ENCODE measurements at regions not wholly inside any gene's neighbourhood (a gene's known extent, or its start where the extent isn't known, plus 50 kb on each side); places are given as distances from the start of the nearest gene placed in this dataset.

- H3K36me3 ChIP-seq: no peaks in the 10 kb centered on the region
- no peak overlapping the region for H3K27ac ChIP-seq
- TF ChIP-seq CTCF (IDR thresholded peaks at IDR 0.05): no peak
- TF ChIP-seq POLR2AphosphoS5 (IDR thresholded peaks at IDR 0.05; ENCODE audit: insufficient read depth in 1 of 2, low read depth in 1 of 2): no peak
- TF ChIP-seq POLR2A (IDR thresholded peaks at IDR 0.05): no peak
- DNase-seq (ENCODE audit: extremely low spot score in 2 of 2): no peak
- no peak overlapping the region for H3K4me3 ChIP-seq
- intact Hi-C loops (cut with DNase I): no loop called here
- no peaks in the 10 kb centered on the region for H3K4me1 ChIP-seq
- H3K27me3 ChIP-seq: no peaks in the 10 kb centered on the region
- no peaks in the 10 kb centered on the region for H3K9me3 ChIP-seq
Observed at GRCh38 chr1:88191917-88192316, 492.2 kb upstream of the PKN2 start.

- Histone ChIP-seq H3K36me3 (no peaks in the 10 kb centered on the region), H3K4me1 (no peaks in the 10 kb centered on the region), H3K4me3 (no peak overlapping the region), H3K27me3 (no peaks in the 10 kb centered on the region), H3K27ac (no peak overlapping the region), H3K9me3 (no peaks in the 10 kb centered on the region)
- TF ChIP-seq POLR2AphosphoS5 (IDR thresholded peaks at IDR 0.05; ENCODE audit: insufficient read depth in 1 of 2, low read depth in 1 of 2) (no peak), POLR2A (IDR thresholded peaks at IDR 0.05) (no peak), CTCF (IDR thresholded peaks at IDR 0.05) (no peak)
- no peak for DNase-seq (ENCODE audit: extremely low spot score in 2 of 2)
- intact Hi-C loops (cut with DNase I): no loop called here
Observed at GRCh38 chr1:88194542-88194941, 489.5 kb upstream of the PKN2 start.

GRCh38 chr1:88200545-88200944 is 483.5 kb upstream of the PKN2 start:
- no peak for DNase-seq (ENCODE audit: extremely low spot score in 2 of 2)
- H3K27me3 ChIP-seq: no peaks in the 10 kb centered on the region
- TF ChIP-seq CTCF (IDR thresholded peaks at IDR 0.05): no peak
- TF ChIP-seq POLR2AphosphoS5 (IDR thresholded peaks at IDR 0.05; ENCODE audit: insufficient read depth in 1 of 2, low read depth in 1 of 2): no peak
- no peak for TF ChIP-seq POLR2A (IDR thresholded peaks at IDR 0.05)
- H3K27ac ChIP-seq: no peak overlapping the region
- intact Hi-C loops (cut with DNase I): no loop called here
- no peak overlapping the region for H3K4me3 ChIP-seq
- no peaks in the 10 kb centered on the region for H3K9me3 ChIP-seq
- no peaks in the 10 kb centered on the region for H3K36me3 ChIP-seq
- H3K4me1 ChIP-seq: no peaks in the 10 kb centered on the region

GRCh38 chr1:88204111-88204510 is 480.0 kb upstream of the PKN2 start:
- DNase-seq (ENCODE audit: extremely low spot score in 2 of 2): no peak
- TF ChIP-seq POLR2A (IDR thresholded peaks at IDR 0.05): no peak
- no peak for TF ChIP-seq POLR2AphosphoS5 (IDR thresholded peaks at IDR 0.05; ENCODE audit: insufficient read depth in 1 of 2, low read depth in 1 of 2)
- no peak for TF ChIP-seq CTCF (IDR thresholded peaks at IDR 0.05)
- Histone ChIP-seq H3K27me3 (no peaks in the 10 kb centered on the region), H3K27ac (no peak overlapping the region), H3K36me3 (no peaks in the 10 kb centered on the region), H3K9me3 (no peaks in the 10 kb centered on the region), H3K4me1 (no peaks in the 10 kb centered on the region), H3K4me3 (no peak overlapping the region)
- intact Hi-C loops (cut with DNase I): no loop called here

GRCh38 chr1:88204612-88205167 is 479.4 kb upstream of the PKN2 start:
- Histone ChIP-seq H3K9me3 (no peaks in the 10 kb centered on the region), H3K4me1 (no peaks in the 10 kb centered on the region), H3K27ac (no peak overlapping the region), H3K4me3 (no peak overlapping the region), H3K36me3 (no peaks in the 10 kb centered on the region), H3K27me3 (no peaks in the 10 kb centered on the region)
- no peak for DNase-seq (ENCODE audit: extremely low spot score in 2 of 2)
- TF ChIP-seq POLR2AphosphoS5 (IDR thresholded peaks at IDR 0.05; ENCODE audit: insufficient read depth in 1 of 2, low read depth in 1 of 2) (no peak), CTCF (IDR thresholded peaks at IDR 0.05) (no peak), POLR2A (IDR thresholded peaks at IDR 0.05) (no peak)
- intact Hi-C loops (cut with DNase I): no loop called here
